ENCODE measurements at regions not wholly inside any gene's neighbourhood (a gene's known extent, or its start where the extent isn't known, plus 50 kb on each side); places are given as distances from the start of the nearest gene placed in this dataset.

- TF ChIP-seq CTCF (IDR thresholded peaks at IDR 0.05) (no peak), REST (IDR thresholded peaks at IDR 0.05; ENCODE audit: insufficient read depth in 1 of 2, low read depth in 2 of 2, low read length in 1 of 2) (no peak)
Observed at GRCh38 chrX:81615979-81616378, 414.1 kb downstream of the SH3BGRL start.
